ENCODE measurements at regions not wholly inside any gene's neighbourhood (a gene's known extent, or its start where the extent isn't known, plus 50 kb on each side); places are given as distances from the start of the nearest gene placed in this dataset.

DNA sequence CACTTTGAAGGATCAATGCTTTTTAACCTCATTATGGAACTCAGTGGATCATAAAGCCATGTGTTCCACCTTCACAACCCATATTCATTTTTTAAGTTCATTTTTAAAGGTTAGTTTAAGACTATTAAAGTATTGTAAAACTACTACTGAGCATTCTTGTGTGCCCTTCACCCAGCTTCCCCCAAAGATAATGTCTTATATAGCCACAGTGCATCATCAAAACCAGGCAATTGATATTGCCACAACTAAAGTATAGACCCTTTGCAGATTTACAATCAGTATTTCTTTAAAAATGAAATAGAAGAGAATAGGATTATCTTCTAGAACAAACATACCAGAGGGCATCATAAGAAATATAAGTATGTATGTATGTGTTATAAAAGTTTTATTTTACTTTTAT lies 597.1 kb downstream of the CCSER2 start:
- TF ChIP-seq EZH2phosphoT487 (conservative IDR thresholded peaks at IDR 0.05; ENCODE audit: low read length) (no peak), CTCF (IDR thresholded peaks at IDR 0.05; ENCODE audit: insufficient read depth, low read length, poor library complexity, severe bottlenecking) (no peak)
- no peak overlapping the region for H2AFZ ChIP-seq (ENCODE audit: low read depth, low read length, severe bottlenecking)
- no peaks in the 10 kb centered on the region for H3F3A ChIP-seq (ENCODE audit: insufficient read depth)
- no peaks in the 10 kb centered on the region for H3K79me2 ChIP-seq (ENCODE audit: insufficient read depth, low read length)
- H3K9ac ChIP-seq (ENCODE audit: low read length), result no peak overlapping the region
- no peak overlapping the region for H3K4me2 ChIP-seq (ENCODE audit: low read depth, low read length, poor library complexity, severe bottlenecking)
- H3K4me3 ChIP-seq (ENCODE audit: insufficient read depth, low read length, poor library complexity, severe bottlenecking), result no peak overlapping the region
- no peaks in the 10 kb centered on the region for H3K9me3 ChIP-seq (ENCODE audit: insufficient read depth, low read length)
- no peaks in the 10 kb centered on the region for H4K20me1 ChIP-seq (ENCODE audit: low read depth, low read length)
- no peak overlapping the region for H3K27ac ChIP-seq (ENCODE audit: low read depth, low read length)
- no peaks in the 10 kb centered on the region for H3K27me3 ChIP-seq (ENCODE audit: low read length)
- H3K36me3 ChIP-seq (ENCODE audit: low read length), result no peaks in the 10 kb centered on the region
- no peaks in the 10 kb centered on the region for H3K9me2 ChIP-seq (replicated peaks; ENCODE audit: insufficient read depth, low read length)

DNA sequence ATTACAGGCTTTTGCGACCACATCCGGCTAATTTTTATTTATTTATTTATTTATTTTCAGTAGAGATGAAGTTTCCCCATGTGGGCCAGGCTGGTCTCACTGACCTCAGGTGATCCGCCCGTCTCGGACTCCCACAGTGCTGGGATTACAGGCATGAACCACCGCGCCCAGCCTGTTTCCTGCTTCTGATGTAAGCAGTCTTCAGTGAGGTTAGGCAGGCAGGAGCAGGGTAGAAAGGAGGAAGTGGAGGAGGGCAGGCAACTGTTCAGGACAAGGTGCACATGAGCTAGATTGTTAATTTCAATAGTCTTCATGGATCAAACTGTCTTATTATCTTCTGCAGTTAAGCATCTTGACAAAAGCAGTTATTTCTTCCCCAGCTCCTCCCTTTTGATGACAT lies 605.0 kb downstream of the CCSER2 start:
- H3K79me2 ChIP-seq (ENCODE audit: insufficient read depth, low read length), result no peaks in the 10 kb centered on the region
- no peak overlapping the region for H3K27ac ChIP-seq (ENCODE audit: low read depth, low read length)
- no peaks in the 10 kb centered on the region for H3K9me3 ChIP-seq (ENCODE audit: insufficient read depth, low read length)
- no peaks in the 10 kb centered on the region for H3K27me3 ChIP-seq (ENCODE audit: low read length)
- no peak for TF ChIP-seq EZH2phosphoT487 (conservative IDR thresholded peaks at IDR 0.05; ENCODE audit: low read length)
- TF ChIP-seq CTCF (IDR thresholded peaks at IDR 0.05; ENCODE audit: insufficient read depth, low read length, poor library complexity, severe bottlenecking), result no peak
- no peak overlapping the region for H2AFZ ChIP-seq (ENCODE audit: low read depth, low read length, severe bottlenecking)
- no peaks in the 10 kb centered on the region for H3F3A ChIP-seq (ENCODE audit: insufficient read depth)
- no peak overlapping the region for H3K9ac ChIP-seq (ENCODE audit: low read length)
- no peaks in the 10 kb centered on the region for H3K9me2 ChIP-seq (replicated peaks; ENCODE audit: insufficient read depth, low read length)
- H3K36me3 ChIP-seq (ENCODE audit: low read length), result no peaks in the 10 kb centered on the region
- no peak overlapping the region for H3K4me3 ChIP-seq (ENCODE audit: insufficient read depth, low read length, poor library complexity, severe bottlenecking)
- no peaks in the 10 kb centered on the region for H4K20me1 ChIP-seq (ENCODE audit: low read depth, low read length)
- no peak overlapping the region for H3K4me2 ChIP-seq (ENCODE audit: low read depth, low read length, poor library complexity, severe bottlenecking)

DNA sequence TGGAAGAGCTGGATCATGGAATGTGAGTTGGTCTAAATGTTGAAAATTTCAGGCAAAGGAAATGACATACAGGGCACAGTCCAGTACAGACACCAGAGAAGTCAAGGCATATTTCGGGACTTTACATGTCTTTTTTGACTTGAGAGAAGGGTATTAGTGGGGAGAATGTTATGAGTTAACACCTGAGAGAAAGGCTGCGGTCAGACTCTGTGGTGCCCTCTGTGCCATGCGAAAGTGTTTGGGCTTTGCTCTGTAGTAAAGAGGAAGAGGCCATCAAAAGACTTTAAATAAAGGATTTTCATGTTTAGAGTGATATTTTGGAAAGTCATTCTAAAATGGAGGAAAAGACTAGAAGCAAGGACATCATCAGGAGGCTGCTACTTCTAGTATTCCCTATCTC lies 607.4 kb downstream of the CCSER2 start:
- H3K4me3 ChIP-seq (ENCODE audit: insufficient read depth, low read length, poor library complexity, severe bottlenecking), result no peak overlapping the region
- H2AFZ ChIP-seq (ENCODE audit: low read depth, low read length, severe bottlenecking), result no peak overlapping the region
- no peak for TF ChIP-seq EZH2phosphoT487 (conservative IDR thresholded peaks at IDR 0.05; ENCODE audit: low read length)
- TF ChIP-seq CTCF (IDR thresholded peaks at IDR 0.05; ENCODE audit: insufficient read depth, low read length, poor library complexity, severe bottlenecking), result no peak
- no peaks in the 10 kb centered on the region for H3K9me3 ChIP-seq (ENCODE audit: insufficient read depth, low read length)
- H3K9me2 ChIP-seq (replicated peaks; ENCODE audit: insufficient read depth, low read length), result no peaks in the 10 kb centered on the region
- no peak overlapping the region for H3K9ac ChIP-seq (ENCODE audit: low read length)
- H3K27ac ChIP-seq (ENCODE audit: low read depth, low read length), result no peak overlapping the region
- H3F3A ChIP-seq (ENCODE audit: insufficient read depth), result no peaks in the 10 kb centered on the region
- H4K20me1 ChIP-seq (ENCODE audit: low read depth, low read length), result no peaks in the 10 kb centered on the region
- no peaks in the 10 kb centered on the region for H3K27me3 ChIP-seq (ENCODE audit: low read length)
- H3K79me2 ChIP-seq (ENCODE audit: insufficient read depth, low read length), result no peaks in the 10 kb centered on the region
- no peak overlapping the region for H3K4me2 ChIP-seq (ENCODE audit: low read depth, low read length, poor library complexity, severe bottlenecking)
- no peaks in the 10 kb centered on the region for H3K36me3 ChIP-seq (ENCODE audit: low read length)
